SU-DHL-6 (cell line): ENCODE measurements at regions not wholly inside any gene's neighbourhood (a gene's known extent, or its start where the extent isn't known, plus 50 kb on each side); places are given as distances from the start of the nearest gene placed in this dataset.
"Not testable (repeated sequence)": the region's sequence is repeated elsewhere in the genome, so short reads cannot be mapped to it uniquely, and the experiment has no call there.

Source experiments
- H2AFZ ChIP-seq: fragments of 200-600 bp; sonication (generic); 2 replicates; pipeline ENCODE4 v1.6.1; 2014; ENCODE audit warnings: low read depth, mild to moderate bottlenecking, moderate library complexity, mixed read lengths, antibody characterized with exemption, low read length; ENCODE audit not compliant: severe bottlenecking
- H3F3A ChIP-seq: fragments of 200-600 bp; shearing (Covaris generic); 2 replicates; pipeline ENCODE4 v1.6.0; 2016; ENCODE audit warnings: antibody characterized with exemption, mild to moderate bottlenecking; ENCODE audit not compliant: insufficient read depth
- H3K27ac ChIP-seq: fragments of 200-600 bp; sonication (generic); 2 replicates; pipeline ENCODE4 v1.5.1; 2016; ENCODE audit warnings: low read depth, mild to moderate bottlenecking, low read length, moderate library complexity, mixed read lengths
- H3K27me3 ChIP-seq: fragments of 200-600 bp; sonication (generic), shearing (Covaris generic); 2 replicates; pipeline ENCODE4 v1.6.0; 2014; ENCODE audit warnings: mild to moderate bottlenecking, low read length
- H3K36me3 ChIP-seq: fragments of 200-600 bp; sonication (generic); 2 replicates; pipeline ENCODE4 v1.6.1; 2014; ENCODE audit warnings: mild to moderate bottlenecking, low read length, mixed read lengths
- H3K4me2 ChIP-seq: fragments of 300-600, 200-600 bp; shearing (Covaris generic), sonication (generic); 2 replicates; pipeline ENCODE4 v1.6.0; 2014; ENCODE audit warnings: low read length, low read depth, mild to moderate bottlenecking; ENCODE audit not compliant: poor library complexity, severe bottlenecking
- H3K4me3 ChIP-seq: fragments of 200-600 bp; sonication (generic); 2 replicates; pipeline ENCODE4 v1.5.1; 2014; ENCODE audit warnings: antibody characterized with exemption, low read length, mild to moderate bottlenecking, mixed read lengths; ENCODE audit not compliant: insufficient read depth, poor library complexity, severe bottlenecking
- H3K79me2 ChIP-seq: fragments of 200-600 bp; sonication (generic); 2 replicates; pipeline ENCODE4 v1.6.1; 2014; ENCODE audit warnings: mild to moderate bottlenecking, low read length, moderate library complexity; ENCODE audit not compliant: insufficient read depth
- H3K9ac ChIP-seq: fragments of 200-600 bp; sonication (generic); 2 replicates; pipeline ENCODE4 v1.7.0; 2014; ENCODE audit warnings: mild to moderate bottlenecking, low read length
- H3K9me2 ChIP-seq: fragments of 200-600 bp; sonication (generic); replicated peaks from 2 replicates; pipeline ENCODE4 v1.6.1; 2014; ENCODE audit warnings: low read length; ENCODE audit not compliant: insufficient read depth
- H3K9me3 ChIP-seq: fragments of 200-600 bp; sonication (generic); 2 replicates; pipeline ENCODE4 v1.6.1; 2014; ENCODE audit warnings: low read length, mixed read lengths; ENCODE audit not compliant: insufficient read depth
- H4K20me1 ChIP-seq: fragments of 200-600 bp; sonication (generic); 2 replicates; pipeline ENCODE4 v1.6.1; 2014; ENCODE audit warnings: low read depth, mild to moderate bottlenecking, antibody characterized with exemption, low read length, moderate library complexity, mixed read lengths
- CTCF ChIP-seq: fragments of 200-600 bp; sonication (generic); IDR thresholded peaks from one replicate; pipeline ENCODE4 v1.5.1; 2017; ENCODE audit warnings: antibody characterized with exemption, mild to moderate bottlenecking, low read length, moderate library complexity; ENCODE audit not compliant: insufficient read depth, poor library complexity, severe bottlenecking
- EZH2phosphoT487 ChIP-seq: fragments of 200-600 bp; sonication (generic), shearing (Covaris generic); conservative IDR thresholded peaks from 2 replicates; pipeline ENCODE4 v1.6.1; 2018; ENCODE audit warnings: mild to moderate bottlenecking, antibody characterized with exemption, low read length, moderate library complexity, mixed read lengths

- H3K9me3 ChIP-seq: no peaks in the 10 kb centered on the region
- H3F3A ChIP-seq: no peaks in the 10 kb centered on the region
- no peaks in the 10 kb centered on the region for H3K27me3 ChIP-seq
- H3K27ac ChIP-seq: no peak overlapping the region
- no peak overlapping the region for H3K9ac ChIP-seq
- no peaks in the 10 kb centered on the region for H3K9me2 ChIP-seq
- no peak overlapping the region for H3K4me2 ChIP-seq
- no peaks in the 10 kb centered on the region for H4K20me1 ChIP-seq
- no peak overlapping the region for H3K4me3 ChIP-seq
- no peaks in the 10 kb centered on the region for H3K79me2 ChIP-seq
- H2AFZ ChIP-seq: no peak overlapping the region
- H3K36me3 ChIP-seq: no peaks in the 10 kb centered on the region
- TF ChIP-seq CTCF: no peak
- TF ChIP-seq EZH2phosphoT487: no peak
Measured at GRCh38 chr7:131154380-131154779, 173.3 kb upstream of the MKLN1 start.

- no peak overlapping the region for H3K4me3 ChIP-seq
- H3F3A ChIP-seq: no peaks in the 10 kb centered on the region
- H3K79me2 ChIP-seq: no peaks in the 10 kb centered on the region
- no peak overlapping the region for H2AFZ ChIP-seq
- no peak overlapping the region for H3K27ac ChIP-seq
- no peaks in the 10 kb centered on the region for H3K27me3 ChIP-seq
- H4K20me1 ChIP-seq: no peaks in the 10 kb centered on the region
- H3K9me2 ChIP-seq: no peaks in the 10 kb centered on the region
- no peaks in the 10 kb centered on the region for H3K36me3 ChIP-seq
- no peaks in the 10 kb centered on the region for H3K9me3 ChIP-seq
- no peak overlapping the region for H3K9ac ChIP-seq
- TF ChIP-seq CTCF (no peak), EZH2phosphoT487 (no peak)
- H3K4me2 ChIP-seq: no peak overlapping the region
Measured at GRCh38 chr7:131157530-131158243, 170.0 kb upstream of the MKLN1 start.

- H3K36me3 ChIP-seq, H3K9me2 ChIP-seq, H3K9ac ChIP-seq, H3K4me2 ChIP-seq, H3K27me3 ChIP-seq, H4K20me1 ChIP-seq, H3K27ac ChIP-seq, H3K4me3 ChIP-seq, H3K9me3 ChIP-seq, H2AFZ ChIP-seq, H3K79me2 ChIP-seq, H3F3A ChIP-seq: not testable (repeated sequence)
Measured at GRCh38 chr7:131158244-131158636, 169.4 kb upstream of the MKLN1 start.

GRCh38 chr7:131159961-131160361 is 167.7 kb upstream of the MKLN1 start:
- no peak overlapping the region for H3K27ac ChIP-seq
- no peaks in the 10 kb centered on the region for H3K36me3 ChIP-seq
- H3F3A ChIP-seq: no peaks in the 10 kb centered on the region
- H3K79me2 ChIP-seq: no peaks in the 10 kb centered on the region
- no peaks in the 10 kb centered on the region for H3K9me2 ChIP-seq
- no peak overlapping the region for H3K4me2 ChIP-seq
- TF ChIP-seq CTCF (no peak), EZH2phosphoT487 (no peak)
- no peaks in the 10 kb centered on the region for H3K9me3 ChIP-seq
- H3K4me3 ChIP-seq: no peak overlapping the region
- no peak overlapping the region for H2AFZ ChIP-seq
- no peaks in the 10 kb centered on the region for H3K27me3 ChIP-seq
- H4K20me1 ChIP-seq: no peaks in the 10 kb centered on the region
- H3K9ac ChIP-seq: no peak overlapping the region
